GM19463 (cell line): ENCODE measurements at regions not wholly inside any gene's neighbourhood (a gene's known extent, or its start where the extent isn't known, plus 50 kb on each side); places are given as distances from the start of the nearest gene placed in this dataset.

Experiments
- ATAC-seq: cut with Tn5 transposase; IDR thresholded peaks from one replicate; pipeline ENCODE4 v1.9.1; 2021; ENCODE audit warnings: mild to moderate bottlenecking, moderate library complexity; ENCODE audit not compliant: unreplicated experiment

DNA sequence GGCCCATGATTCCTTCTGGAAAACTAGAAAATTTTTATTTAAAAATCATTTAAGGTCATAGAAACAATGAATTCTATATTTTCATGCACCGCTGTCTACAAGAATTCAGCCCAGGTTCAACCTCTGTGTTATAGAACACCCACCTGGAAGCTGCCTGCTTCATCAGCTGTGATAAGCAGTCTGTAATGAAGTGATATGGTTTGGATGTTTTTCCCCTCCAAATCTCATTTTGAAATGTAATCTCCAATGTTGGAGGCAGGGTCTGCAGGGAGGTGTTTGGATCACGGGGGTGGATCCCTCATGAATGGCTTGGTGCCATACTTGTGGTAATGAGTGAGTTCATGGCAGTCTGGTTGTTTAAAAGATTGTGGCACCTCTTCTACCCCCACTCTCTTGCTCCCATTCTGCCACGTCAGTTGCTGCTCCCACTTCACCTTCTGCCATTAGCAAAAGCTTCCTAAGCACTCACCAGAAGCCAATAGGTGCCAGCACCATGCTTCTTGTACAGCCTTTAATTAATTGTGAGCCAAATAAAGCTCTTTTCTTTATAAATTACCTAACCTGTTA, 55.6 kb downstream of the MRPL32 start:
- ATAC-seq, result no peak

DNA sequence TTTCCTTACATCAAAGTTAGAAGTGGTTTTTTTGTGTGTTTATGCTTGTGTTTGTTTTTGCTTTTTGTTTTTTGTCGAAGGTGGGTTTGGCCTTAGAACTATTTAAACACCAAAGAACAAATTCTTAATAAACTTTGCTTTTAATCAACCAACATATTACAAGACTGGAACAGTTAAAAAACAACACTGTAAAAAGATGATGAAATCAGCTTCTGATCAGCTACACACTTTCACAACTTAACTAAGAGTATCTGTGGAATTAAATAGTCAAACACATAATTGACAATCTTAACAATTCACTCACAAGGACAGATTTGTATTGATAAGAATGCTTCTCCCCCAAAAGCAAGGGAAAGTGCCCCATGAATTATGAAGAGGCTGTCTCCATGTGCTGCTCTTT, 58.8 kb downstream of the MRPL32 start:
- ATAC-seq, result no peak

GRCh38 chr7:42991913-42992591, 59.9 kb downstream of the MRPL32 start:
- ATAC-seq, result no peak

DNA sequence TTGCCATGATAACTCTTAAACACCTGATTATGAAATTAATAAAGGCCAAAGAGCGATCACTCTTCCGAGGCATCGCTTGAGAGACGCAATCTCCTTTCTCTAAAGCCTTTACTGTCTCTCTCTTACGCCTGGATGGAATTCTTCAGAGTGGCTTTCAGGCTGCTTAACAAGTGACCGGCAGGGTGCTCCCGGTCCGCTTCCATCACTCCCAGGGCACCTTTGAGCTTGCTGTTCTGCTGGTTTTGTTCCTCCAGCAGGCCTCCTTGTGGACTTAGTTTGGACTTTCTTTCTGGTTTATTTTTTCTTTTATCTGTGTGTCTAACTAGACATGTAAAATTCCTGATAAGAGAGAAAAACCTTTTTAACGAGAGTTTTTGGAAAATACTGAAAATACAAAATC, 60.9 kb downstream of the MRPL32 start:
- ATAC-seq, result no peak

- no peak for ATAC-seq
Measured at GRCh38 chr7:42994096-42994495, 61.9 kb downstream of the MRPL32 start.

DNA sequence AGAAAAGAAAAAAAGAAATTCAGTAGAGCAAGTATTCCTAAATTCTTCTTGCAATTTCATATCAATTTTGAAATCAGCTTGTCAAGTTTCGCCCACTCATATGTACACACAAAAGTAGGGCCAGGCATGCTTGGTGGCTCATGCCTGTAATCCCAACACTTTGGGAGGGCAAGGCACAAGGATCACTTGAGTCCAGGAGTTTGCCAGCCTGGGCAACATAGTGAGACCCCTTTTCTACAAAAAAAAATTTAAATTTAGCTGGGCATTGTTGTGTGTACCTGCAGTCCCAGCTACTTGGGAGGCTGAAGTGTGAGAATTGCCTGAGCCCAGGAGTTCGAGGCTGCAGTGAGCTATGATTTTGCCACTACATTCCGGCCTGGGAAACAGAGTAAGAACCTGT, 65.4 kb downstream of the MRPL32 start:
- no peak for ATAC-seq

- no peak for ATAC-seq
Measured at GRCh38 chr7:43004082-43004481, 71.9 kb downstream of the MRPL32 start.

GRCh38 chr7:43006008-43006407, 73.8 kb downstream of the MRPL32 start:
- no peak for ATAC-seq

DNA sequence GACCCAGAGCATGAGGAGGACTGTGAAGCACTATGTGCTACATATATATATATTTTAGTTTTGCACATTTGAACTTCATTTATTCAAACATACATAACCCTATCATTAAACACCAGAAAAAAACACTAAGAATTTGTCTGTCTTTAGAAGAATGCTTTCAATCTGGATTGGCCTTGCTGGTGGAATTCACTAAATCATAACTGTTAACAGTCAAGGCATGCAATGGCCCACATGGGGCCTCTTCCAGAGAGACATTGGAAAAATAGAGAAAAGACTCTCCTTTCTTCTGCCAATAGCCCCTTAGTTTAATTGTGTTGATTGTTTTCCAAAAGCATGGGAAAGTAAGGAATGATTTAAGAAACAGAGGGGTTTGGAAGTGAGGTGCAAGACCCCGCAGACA, 77.9 kb downstream of the MRPL32 start:
- no peak for ATAC-seq

- no peak for ATAC-seq
Measured at GRCh38 chr7:43011879-43012278, 79.7 kb downstream of the MRPL32 start.

- ATAC-seq, result no peak
Measured at GRCh38 chr7:43014406-43014805, 82.2 kb downstream of the MRPL32 start.

- ATAC-seq, result no peak
Measured at GRCh38 chr7:43015301-43015700, 83.1 kb downstream of the MRPL32 start.

DNA sequence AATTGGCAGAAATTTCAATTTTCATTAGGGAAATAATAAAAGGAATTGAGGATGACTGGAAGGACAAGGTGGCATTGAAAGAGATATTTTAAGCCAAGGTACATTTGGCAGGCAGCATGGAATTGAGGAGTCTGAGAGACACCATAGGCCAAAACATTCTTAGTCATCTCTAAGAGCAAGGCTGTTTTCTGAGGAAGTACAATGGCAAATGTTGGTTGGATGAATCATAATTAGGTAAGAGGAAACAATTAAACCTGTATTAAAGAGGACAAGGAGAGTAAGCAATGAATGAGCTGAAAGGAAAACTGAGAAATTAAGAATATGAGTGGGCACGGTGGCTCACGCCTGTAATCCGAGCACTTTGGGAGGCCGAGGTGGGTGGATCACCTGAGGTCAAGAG, 86.3 kb downstream of the MRPL32 start:
- no peak for ATAC-seq

DNA sequence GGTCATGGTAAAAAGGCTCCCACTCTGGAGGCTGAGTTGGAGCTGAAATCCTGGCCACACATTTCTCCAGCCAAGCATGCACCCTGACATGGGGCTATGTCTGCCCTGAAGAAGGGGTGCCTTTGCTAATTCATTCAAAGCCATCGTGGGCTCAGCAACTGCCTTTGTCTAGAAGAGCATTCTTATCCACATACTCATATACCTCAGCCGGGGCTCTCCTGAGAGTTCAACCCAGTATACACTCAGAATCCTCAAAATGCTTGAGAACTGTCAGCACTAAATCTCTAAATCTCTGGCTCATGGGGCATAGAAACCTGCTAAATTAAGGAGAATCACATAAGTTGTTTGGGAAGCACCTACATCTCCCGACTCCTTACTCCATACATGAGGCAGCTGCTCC, 89.3 kb downstream of the MRPL32 start:
- ATAC-seq, result no peak

- ATAC-seq, result no peak
Measured at GRCh38 chr7:43022008-43022407, 89.8 kb downstream of the MRPL32 start.

GRCh38 chr7:43033369-43033768, 79.1 kb upstream of the HECW1 start:
- ATAC-seq, result no peak

DNA sequence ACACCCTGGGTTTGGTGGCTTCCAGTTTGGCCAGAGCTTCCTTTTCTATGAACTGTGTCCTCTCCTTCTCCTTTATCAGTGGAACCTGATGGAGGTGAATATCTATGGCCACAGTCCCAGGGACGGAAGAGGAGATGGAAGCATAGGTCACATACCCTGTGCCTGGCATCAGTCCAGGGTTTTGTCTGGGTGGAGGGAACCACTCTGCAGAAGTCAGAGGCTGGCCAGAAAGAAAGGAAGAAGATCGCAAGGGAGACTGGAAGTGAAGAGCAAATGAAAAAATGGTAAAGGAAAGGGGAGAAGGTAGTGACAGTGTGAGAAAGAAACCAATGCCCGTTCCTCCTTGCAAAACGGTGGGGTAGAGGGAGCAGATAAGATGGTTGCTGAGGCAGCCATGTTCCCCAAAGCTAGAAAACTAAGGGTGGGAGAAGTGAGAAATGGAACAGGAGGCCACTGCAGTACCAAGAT, 77.9 kb upstream of the HECW1 start:
- no peak for ATAC-seq

- no peak for ATAC-seq
Measured at GRCh38 chr7:43037531-43037930, 74.9 kb upstream of the HECW1 start.

DNA sequence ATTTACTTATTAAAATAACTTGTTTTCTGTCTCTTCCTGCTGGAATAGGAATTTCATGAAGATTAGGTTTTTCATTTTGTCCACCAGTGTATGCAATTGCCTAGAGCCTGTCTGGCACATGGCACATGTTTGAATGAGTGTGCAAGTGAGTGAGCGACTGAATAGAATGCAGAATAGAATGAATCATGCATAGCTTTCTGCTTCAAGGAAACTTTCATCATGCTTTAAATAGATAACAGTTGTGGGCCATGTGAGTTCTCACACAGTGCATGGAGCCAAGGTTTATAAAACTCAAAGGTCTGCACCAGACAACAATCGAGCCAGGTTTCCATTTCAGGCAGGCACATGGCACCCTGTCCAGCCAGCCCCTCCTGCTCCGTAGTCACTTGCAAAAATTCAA, 74.2 kb upstream of the HECW1 start:
- no peak for ATAC-seq

DNA sequence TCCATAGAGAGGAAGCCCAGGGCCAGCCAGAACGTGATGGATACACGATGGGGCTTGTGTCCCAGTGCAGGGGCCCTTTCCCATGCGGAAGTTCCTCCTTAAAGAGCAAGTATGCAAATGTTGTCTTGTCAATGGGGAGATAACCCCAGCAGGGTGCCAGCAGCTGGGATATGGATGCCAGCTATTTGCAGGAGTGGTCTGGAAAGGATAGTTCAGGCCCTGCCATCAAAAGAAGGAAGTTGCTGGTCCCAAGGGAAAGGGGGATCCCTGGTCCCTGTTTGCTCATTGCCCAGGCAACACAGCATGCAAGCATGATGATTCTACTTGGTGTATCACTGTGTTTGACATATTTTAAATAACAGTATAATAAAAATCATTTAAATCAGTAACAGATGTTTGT, 73.1 kb upstream of the HECW1 start:
- no peak for ATAC-seq

DNA sequence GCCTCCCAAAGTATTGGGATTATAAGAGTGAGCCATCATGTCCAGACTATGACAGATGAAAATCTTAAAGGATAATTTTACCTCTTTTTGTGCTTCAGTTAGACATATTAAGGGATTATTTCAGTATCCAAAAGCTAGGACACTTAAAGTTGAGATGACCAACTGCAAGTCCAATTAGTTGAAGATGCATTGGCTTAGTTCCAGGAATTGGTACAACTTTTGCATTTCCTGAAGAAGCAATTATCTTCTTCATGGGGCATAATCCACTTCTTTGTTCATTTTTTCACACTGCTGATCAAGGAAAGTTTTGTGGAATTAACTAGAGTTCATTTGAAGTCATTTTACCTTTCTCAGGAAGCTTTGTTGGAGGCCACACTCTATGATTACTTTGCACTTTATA, 72.0 kb upstream of the HECW1 start:
- ATAC-seq, result no peak

GRCh38 chr7:43041105-43041504, 71.3 kb upstream of the HECW1 start:
- no peak for ATAC-seq

- no peak for ATAC-seq
Measured at GRCh38 chr7:43041724-43042123, 70.7 kb upstream of the HECW1 start.
